GM20000 (cell line): ENCODE measurements at regions not wholly inside any gene's neighbourhood (a gene's known extent, or its start where the extent isn't known, plus 50 kb on each side); places are given as distances from the start of the nearest gene placed in this dataset.

Experiments used
- DNase-seq: peaks from one replicate; pipeline ENCODE4 v3.0.0; 2012; ENCODE audit warnings: low spot score
- TF ChIP-seq, protein P1 (sequence below): IDR thresholded peaks from 2 replicates; pipeline ENCODE4 v1.5.1; 2012; ENCODE audit warnings: mild to moderate bottlenecking, control low read depth; ENCODE audit errors: extremely low read depth, missing control alignments

DNA sequence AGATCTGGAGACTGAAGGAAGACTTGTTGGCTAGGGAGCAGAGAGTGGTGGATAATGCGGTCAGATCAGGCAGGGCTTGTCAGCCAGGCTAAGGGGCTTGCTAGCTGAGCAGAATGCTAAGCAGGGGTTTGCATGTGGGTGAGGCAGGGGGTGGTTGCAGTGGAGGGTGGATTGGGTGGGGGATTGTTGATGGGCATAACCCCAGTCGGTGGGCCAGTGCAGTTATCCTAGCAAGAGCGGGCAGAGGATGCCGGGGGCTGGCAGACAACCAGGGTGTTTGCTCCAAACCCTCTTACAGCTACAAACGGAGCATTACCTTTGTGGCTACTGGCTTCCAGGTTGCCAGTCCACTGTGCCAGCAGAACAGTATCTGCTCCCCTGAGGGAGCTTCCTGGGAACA, 131.5 kb upstream of the LGALSL start:
- no peak for DNase-seq
- TF ChIP-seq, protein P1, sequence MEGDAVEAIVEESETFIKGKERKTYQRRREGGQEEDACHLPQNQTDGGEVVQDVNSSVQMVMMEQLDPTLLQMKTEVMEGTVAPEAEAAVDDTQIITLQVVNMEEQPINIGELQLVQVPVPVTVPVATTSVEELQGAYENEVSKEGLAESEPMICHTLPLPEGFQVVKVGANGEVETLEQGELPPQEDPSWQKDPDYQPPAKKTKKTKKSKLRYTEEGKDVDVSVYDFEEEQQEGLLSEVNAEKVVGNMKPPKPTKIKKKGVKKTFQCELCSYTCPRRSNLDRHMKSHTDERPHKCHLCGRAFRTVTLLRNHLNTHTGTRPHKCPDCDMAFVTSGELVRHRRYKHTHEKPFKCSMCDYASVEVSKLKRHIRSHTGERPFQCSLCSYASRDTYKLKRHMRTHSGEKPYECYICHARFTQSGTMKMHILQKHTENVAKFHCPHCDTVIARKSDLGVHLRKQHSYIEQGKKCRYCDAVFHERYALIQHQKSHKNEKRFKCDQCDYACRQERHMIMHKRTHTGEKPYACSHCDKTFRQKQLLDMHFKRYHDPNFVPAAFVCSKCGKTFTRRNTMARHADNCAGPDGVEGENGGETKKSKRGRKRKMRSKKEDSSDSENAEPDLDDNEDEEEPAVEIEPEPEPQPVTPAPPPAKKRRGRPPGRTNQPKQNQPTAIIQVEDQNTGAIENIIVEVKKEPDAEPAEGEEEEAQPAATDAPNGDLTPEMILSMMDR: no peak

DNA sequence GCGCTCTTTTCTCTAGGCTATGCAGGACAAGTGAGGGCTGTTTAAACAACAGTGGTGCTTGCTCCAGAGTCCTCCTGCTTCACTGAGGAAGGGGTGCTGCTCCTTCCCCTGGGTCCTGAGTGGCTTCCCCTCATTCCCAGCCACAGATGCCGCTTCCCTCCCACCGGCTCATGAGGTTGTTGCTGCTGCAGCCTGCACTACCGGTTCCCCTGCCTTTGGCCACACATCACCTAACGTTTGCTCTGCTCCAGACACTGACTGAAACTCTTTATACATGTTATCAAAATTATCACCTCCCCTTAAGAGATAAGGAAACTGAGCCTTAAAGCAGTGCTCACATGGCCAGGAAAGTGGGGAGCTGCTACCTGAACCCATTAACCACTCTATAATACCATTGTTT, 130.8 kb upstream of the LGALSL start:
- no peak for DNase-seq
- TF ChIP-seq, protein P1: no peak

DNA sequence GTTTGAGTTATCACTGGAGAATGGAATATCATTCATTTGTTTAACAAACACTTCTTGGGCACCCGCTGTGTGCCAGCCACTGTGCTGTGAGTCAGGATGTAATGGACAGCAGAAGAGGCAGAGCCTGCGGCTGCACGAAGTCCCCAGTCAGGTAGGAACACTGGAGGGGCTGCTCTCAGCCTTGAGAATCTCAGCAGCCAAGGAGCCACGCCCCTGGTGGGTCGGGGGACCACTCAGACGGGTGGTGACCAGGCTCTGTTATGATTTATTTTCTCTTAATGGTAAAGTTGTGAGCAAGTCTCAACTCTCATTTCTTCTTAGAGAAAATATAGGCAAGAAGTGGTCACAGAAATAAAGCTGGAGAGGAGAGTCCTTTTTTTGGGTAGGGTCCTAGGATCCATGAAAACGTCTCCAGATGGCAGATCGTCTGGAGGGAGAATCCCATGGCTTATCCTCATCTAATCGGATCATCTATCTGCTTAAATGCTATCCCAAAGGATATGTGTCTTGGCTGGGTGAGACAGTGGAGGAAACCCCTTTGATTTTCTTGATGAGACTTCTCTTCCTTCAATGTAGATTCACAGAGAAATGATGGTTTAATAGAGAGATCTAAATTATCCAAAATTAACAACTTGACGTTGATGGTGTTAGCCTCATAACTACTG, 129.1 kb upstream of the LGALSL start:
- DNase-seq: no peak

DNA sequence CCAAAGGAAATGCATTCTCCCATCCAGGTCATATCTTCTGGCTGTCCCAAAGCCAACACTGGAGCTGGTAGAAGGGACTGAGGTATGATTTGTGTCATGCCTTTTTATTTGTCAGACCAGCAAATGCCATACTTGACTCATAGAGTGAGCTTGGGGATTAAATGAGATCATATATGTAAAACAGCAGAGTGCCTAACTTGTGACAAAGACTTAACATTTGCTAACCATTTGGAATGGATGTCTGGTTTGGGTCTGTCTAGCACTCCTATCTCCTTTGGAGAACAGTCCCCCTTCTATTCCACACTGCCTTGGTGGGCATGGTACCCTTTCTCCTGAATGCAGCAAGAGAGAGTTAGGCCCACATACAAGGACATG, 128.5 kb upstream of the LGALSL start:
- no peak for DNase-seq
- TF ChIP-seq, protein P1: no peak

More for the DNA sequence above, 129.1 kb upstream of the LGALSL start:
- TF ChIP-seq, protein P1: no peak

DNA sequence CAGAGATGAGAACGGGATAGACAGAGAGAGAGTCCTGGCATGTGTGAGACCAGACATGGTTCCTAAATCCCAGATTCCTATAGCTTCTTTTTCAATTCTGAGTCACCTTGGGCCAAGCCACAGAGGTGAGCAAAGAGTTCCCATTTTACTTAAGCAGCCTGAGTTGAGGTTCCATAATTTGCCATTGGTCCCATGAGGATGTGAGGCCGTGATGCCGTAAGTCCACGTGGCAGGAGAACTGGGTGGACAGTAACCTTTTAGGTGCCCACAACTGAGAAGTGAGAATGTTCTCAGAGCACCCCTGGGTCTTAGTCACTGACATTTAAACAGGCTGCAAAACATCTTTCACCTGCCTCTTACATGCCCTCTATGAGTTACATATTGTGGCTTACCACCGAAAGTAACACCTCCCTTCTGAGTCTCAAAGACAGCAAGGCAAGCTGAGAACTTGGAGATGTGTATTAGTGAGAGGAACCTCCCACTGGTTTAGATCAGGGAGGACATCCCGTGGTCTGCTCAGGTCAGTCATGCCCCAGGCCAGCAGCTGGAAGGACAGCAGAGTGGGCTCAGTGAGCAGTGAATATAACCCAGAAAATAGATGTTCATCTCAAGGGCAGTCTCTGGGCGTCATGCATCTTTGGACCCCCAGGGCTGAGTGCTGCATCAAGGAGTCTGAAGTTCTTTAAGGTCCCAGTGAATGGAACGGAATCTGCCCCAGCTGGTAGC, 127.9 kb upstream of the LGALSL start:
- TF ChIP-seq, protein P1: no peak
- DNase-seq: peak; percentile 81

DNA sequence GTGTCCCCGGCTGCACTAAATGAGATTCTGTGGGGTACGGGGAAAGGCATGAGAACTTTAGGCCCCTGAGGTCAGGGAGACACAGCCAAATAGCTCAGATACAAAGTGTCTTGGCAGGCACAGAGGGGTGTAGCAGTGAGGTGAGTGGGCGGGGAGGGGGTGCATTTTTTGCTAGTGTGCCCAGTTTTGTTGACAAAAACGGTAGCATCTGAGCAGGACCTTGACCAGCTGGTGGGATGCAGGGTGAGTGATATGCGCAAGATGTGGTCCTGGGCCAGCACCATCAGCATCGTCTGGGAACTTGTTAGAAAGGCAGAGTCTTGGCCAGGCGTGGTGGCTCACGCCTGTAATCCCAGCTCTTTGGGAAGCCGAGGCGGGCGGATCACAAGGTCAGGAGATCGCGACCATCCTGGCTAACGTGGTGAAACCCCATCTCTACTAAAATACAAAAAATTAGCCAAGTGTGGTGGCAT, 127.3 kb upstream of the LGALSL start:
- TF ChIP-seq, protein P1: no peak
- DNase-seq: no peak

DNA sequence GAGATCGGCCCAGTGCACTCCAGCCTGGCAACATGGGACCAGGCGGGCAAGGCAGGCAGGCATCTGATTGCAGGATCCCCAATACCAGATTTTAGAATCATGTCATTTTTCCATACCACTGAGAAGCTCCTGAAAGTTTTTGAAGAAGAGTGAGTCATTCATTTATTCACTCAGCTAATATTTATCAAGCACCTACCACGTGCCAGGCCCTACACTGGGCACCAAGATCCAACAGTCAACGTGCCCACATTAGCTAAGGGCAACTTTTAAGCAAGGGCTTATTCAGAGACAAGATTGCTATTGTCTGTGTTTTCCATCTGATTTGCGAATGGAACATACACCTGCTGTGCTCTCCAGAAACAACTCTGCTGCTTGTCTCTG, 126.8 kb upstream of the LGALSL start:
- DNase-seq: no peak
- TF ChIP-seq, protein P1: no peak
